RWPE1 (cell line): ENCODE measurements at regions not wholly inside any gene's neighbourhood (a gene's known extent, or its start where the extent isn't known, plus 50 kb on each side); places are given as distances from the start of the nearest gene placed in this dataset.

Experiments used
- CTCF ChIA-PET: fragments of 350-600 bp; sonication (Branson Sonifier 250); formaldehyde crosslinking; extraction: SDS; loops from one replicate; lab custom pipeline; 2021; lab: Yijun Ruan, JAX
- POLR2A ChIA-PET: fragments of 400-600 bp; formaldehyde crosslinking; extraction: SDS; loops from one replicate; lab custom pipeline; 2020; ENCODE audit warnings: antibody characterized with exemption; ENCODE audit not compliant: low non-redundant PET; lab: Yijun Ruan, JAX
- DNase-seq: peaks from one replicate; pipeline ENCODE4 v3.0.0; 2012; ENCODE audit warnings: low spot score
- H3K27ac ChIP-seq: fragments of 450-650 bp; 2 replicates; pipeline ENCODE4 v1.5.1; 2017
- TF ChIP-seq, protein P1 (sequence below): fragments of 450-650 bp; conservative IDR thresholded peaks from 2 replicates; pipeline ENCODE4 v1.5.1; 2017; ENCODE audit warnings: low read depth, mild to moderate bottlenecking

DNA sequence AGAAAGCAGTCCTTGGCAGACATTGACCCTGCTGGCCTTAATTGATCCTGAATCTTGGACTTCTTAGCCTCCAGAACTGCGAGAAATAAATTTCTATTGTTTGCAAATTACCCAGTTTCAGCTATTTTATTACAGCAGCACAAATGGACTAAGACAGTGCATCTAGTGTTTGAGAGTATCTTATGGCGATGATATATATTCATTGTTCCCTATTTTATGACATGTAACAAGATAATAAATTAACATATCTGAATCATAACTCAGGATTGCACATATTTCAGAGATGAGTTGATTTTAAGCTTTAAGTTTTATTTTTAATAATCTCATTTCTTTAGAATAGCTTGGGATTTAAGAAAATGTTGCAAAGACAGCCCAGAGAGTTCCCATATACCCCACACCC, 167.4 kb upstream of the FOXG1 start:
- POLR2A ChIA-PET = no interaction called here
- CTCF ChIA-PET = interaction anchor here (0.7 kb wide), 1 partner anchor 138 kb away, joined by 3 read pairs; no protein-coding TSS in a partner anchor
- TF ChIP-seq, protein P1, sequence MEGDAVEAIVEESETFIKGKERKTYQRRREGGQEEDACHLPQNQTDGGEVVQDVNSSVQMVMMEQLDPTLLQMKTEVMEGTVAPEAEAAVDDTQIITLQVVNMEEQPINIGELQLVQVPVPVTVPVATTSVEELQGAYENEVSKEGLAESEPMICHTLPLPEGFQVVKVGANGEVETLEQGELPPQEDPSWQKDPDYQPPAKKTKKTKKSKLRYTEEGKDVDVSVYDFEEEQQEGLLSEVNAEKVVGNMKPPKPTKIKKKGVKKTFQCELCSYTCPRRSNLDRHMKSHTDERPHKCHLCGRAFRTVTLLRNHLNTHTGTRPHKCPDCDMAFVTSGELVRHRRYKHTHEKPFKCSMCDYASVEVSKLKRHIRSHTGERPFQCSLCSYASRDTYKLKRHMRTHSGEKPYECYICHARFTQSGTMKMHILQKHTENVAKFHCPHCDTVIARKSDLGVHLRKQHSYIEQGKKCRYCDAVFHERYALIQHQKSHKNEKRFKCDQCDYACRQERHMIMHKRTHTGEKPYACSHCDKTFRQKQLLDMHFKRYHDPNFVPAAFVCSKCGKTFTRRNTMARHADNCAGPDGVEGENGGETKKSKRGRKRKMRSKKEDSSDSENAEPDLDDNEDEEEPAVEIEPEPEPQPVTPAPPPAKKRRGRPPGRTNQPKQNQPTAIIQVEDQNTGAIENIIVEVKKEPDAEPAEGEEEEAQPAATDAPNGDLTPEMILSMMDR = no peak
- H3K27ac ChIP-seq = no peak overlapping the region
- DNase-seq = no peak

DNA sequence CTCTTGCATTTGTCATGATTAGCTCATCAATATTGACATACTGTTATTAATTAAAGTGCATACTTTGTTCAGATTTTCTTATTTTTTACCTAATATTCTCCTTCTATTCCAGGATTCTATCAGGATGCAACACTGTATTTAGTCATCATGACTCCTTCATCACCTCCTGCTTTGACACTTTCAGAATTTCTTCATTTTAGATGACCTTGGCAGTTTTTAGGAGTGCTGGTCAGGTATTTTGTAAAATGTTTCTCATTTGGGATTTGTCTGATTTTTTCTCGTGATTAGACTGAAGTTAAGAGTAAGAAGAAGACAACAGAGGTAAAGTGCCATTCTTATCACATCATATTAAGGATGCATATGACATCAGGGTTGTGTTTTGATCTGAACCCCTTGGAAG, 167.0 kb upstream of the FOXG1 start:
- no peak for DNase-seq
- TF ChIP-seq, protein P1 = no peak
- CTCF ChIA-PET = interaction anchor here (0.7 to 1.2 kb wide), 2 partner anchors 139 to 225 kb away, joined by 3 read pairs; no protein-coding TSS in a partner anchor
- H3K27ac ChIP-seq = no peak overlapping the region
- POLR2A ChIA-PET = interaction anchor here (0.6 kb wide), 1 partner anchor 486 kb away, joined by 3 read pairs; no protein-coding TSS in a partner anchor

DNA sequence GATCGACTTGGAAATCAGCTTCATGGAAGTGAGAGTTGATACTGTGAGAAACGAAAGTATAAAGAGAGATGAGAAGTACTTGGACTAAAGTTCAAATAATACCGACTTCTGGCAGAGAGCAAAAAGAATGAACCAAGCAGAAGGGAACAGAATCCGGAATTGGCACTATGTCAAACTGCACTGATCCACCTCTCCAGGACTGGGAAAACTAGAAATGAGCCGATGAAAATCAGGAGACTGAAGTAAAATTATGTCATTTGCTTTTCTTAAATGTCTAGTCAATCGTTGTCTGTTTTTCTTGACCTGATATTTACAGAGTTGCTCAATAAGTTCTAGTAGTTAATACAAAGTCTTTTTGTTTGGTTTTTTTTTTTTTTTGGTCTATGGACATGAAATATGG, 163.0 kb upstream of the FOXG1 start:
- TF ChIP-seq, protein P1 = no peak
- DNase-seq = peak; percentile 0
- CTCF ChIA-PET = interaction anchor here (0.6 kb wide), 1 partner anchor 42 kb away, joined by 3 read pairs; no protein-coding TSS in a partner anchor
- POLR2A ChIA-PET = no interaction called here
- H3K27ac ChIP-seq = no peak overlapping the region

DNA sequence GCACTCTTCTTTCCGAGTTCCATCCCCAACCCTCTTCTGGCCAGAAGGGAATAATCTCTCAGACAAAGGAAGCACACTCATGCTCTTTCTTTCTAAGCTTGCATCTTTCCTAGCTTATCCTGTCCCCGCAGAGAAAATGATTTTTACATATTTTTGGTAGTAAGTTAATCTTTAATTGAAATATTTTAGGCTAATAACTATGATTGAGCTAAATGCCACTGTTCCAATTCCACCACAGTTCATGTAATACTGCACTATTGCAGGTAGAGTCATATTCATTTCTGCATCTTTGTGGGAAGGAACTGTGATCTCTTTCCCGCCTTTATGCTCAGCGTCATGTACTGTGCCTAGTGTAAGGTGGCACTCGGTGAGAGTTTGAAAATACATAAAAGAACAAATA, 158.9 kb upstream of the FOXG1 start:
- ChIA-PET CTCF (interaction anchor here (0.6 kb wide), 1 partner anchor 159 kb away, joined by 3 read pairs; no protein-coding TSS in a partner anchor), POLR2A (no interaction called here)
- H3K27ac ChIP-seq = no peak overlapping the region
- no peak for DNase-seq
- TF ChIP-seq, protein P1 = no peak

DNA sequence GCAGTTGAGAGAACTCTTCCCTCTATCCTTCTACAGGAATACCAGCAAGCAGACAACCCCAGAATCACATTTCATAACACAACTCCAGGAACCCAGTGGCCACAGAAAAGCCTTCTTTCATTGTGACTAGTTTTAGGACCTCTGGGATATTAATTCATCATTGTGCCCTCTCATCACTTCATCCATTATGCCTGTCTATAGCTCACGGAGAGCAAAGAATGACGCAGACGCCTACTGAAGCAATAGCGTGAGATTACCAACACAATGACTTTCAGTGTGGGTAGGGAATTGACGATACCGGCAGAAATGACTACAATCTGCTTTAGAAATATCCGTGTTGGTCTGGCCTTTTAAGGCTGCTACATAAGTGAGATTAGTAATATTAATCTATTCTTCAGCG, 158.1 kb upstream of the FOXG1 start:
- ChIA-PET CTCF (no interaction called here), POLR2A (no interaction called here)

DNA sequence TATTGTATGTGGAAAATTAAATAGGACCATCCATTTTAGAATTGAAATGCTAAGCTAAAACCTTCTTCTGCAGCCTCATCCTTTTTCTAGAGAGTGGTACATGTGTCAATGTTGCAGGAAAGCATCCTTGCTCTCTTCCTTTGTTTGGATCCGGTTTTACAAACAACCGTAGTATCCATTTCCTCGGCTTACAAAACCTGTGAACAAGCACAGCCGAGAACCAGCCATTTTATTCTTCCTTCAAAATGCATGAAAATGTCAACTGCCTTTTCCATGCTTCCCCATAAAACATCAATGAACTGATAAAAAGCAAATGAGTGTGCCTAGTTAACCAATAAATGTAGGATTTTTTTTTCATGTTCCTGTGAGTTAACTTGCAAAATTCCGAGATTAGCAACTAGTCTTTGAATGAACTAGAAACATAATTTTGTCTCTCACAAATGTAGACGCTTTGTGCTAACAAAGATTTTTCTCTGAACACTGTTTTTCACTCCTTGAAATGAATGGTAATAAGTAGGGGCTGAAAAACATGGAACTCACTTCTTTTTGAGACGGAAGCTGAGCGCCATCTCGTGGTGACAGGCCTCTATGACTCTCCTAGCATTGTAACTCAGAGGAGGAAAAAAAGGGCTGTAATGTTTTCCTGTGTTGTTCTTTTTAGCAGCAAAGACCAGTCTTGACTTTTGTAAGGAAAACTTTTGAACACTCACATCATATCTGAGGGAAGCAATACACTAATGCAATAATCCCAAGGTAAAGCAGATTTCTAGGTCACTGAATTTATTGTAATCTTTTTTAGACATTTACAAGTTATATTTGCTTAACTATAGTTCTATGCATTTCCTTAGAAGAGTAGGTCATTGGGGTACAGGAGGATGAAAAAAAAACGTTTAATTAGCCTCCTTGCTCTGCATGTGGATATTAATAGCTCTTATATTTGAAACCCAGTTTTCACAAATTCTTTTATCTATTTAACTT, 157.4 kb upstream of the FOXG1 start:
- peak; percentile 29 for DNase-seq
- CTCF ChIA-PET = interaction anchor here (0.6 to 1.3 kb wide), 4 partner anchors 97 to 719 kb away, joined by 3 to 6 read pairs (median 4); no protein-coding TSS in a partner anchor
- no peak overlapping the region for H3K27ac ChIP-seq
- POLR2A ChIA-PET = no interaction called here
- TF ChIP-seq, protein P1 = peak; percentile 91

More for the DNA sequence above, 158.1 kb upstream of the FOXG1 start:
- TF ChIP-seq, protein P1 = no peak
- DNase-seq = no peak
- H3K27ac ChIP-seq = no peak overlapping the region
